ENCODE measurements at regions not wholly inside any gene's neighbourhood (a gene's known extent, or its start where the extent isn't known, plus 50 kb on each side); places are given as distances from the start of the nearest gene placed in this dataset.

DNA sequence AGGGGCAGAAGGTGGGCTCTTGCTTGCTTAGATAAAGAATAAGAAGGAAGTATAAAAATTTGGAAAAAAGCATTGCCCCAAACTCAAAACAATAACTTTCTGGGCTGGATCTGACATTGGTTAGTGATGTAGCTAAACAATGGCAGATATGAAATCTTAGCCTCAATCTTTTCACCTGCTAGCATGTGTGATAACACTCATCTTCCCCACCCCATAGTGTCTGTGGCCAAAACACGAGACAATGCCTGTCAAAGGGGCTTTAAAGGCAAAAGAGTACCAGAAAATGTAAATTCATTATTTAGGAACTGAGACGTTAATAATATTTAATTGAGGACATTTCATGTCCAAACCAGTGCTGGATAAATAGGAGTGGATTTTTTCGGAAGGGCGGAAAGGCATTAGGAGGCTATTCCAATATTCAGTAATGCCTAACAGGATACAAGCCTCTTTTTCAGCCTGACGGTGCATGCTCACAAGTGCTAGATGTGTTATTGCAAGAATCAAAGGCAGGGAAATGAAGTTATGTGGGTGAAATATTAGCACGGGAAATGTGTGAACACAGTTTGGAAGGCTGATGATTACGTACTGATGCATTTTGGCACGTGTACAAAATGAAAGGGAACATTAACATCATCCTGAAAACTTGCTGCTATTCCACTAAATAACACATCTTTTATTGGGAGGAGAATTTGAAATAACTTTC, 395.7 kb downstream of the GALR1 start:
- FAIRE-seq: no peak
- H3K27me3 ChIP-seq (ENCODE audit: control insufficient read depth in 1 of 2, insufficient read depth in 2 of 2, low read length in 2 of 2): peaks cover 0 to 9% of the 10 kb centered on the region in 2 experiments; a peak in 1 of 5 replicates
- H3K79me2 ChIP-seq (ENCODE audit: insufficient read depth, low read length): no peaks in the 10 kb centered on the region
- in situ Hi-C loops (cut with HindIII; ENCODE audit: extremely low pct_ligation_motif_present, low pct_unique_long_range_greater_than_20kb) (no loop called here), intact Hi-C loops (cut with micrococcal nuclease; ENCODE audit: unreplicated experiment) (loop anchor here (5.0 kb wide), 1 partner anchor 988 kb away; no protein-coding TSS in a partner anchor)
- no peak overlapping the region for H3K9ac ChIP-seq (ENCODE audit: insufficient read depth, low read depth, low read length)
- no peak for ATAC-seq
- H3K36me3 ChIP-seq (replicated peaks in 1 of 2; ENCODE audit: control insufficient read depth in 1 of 2, insufficient read depth in 2 of 2, low read length in 2 of 2): no peaks in the 10 kb centered on the region
- no peaks in the 10 kb centered on the region for H3K9me3 ChIP-seq (ENCODE audit: low read length)
- WGBS (ENCODE audit: low lambda C conversion rate): 13% methylated on average over 8 of the region's 8 CpGs
- no peak overlapping the region for H2AFZ ChIP-seq (ENCODE audit: low read length)
- no peak overlapping the region for H3K27ac ChIP-seq (ENCODE audit: extremely low read length, insufficient read depth, low read length)
- TF ChIP-seq TEAD2 (CRISPR knock-in tag; IDR thresholded peaks at IDR 0.05) (no peak), ZNF20 (CRISPR knock-in tag; IDR thresholded peaks at IDR 0.05) (no peak), CBFB (CRISPR knock-in tag; IDR thresholded peaks at IDR 0.05) (no peak)
- TF ChIP-seq, protein P1, sequence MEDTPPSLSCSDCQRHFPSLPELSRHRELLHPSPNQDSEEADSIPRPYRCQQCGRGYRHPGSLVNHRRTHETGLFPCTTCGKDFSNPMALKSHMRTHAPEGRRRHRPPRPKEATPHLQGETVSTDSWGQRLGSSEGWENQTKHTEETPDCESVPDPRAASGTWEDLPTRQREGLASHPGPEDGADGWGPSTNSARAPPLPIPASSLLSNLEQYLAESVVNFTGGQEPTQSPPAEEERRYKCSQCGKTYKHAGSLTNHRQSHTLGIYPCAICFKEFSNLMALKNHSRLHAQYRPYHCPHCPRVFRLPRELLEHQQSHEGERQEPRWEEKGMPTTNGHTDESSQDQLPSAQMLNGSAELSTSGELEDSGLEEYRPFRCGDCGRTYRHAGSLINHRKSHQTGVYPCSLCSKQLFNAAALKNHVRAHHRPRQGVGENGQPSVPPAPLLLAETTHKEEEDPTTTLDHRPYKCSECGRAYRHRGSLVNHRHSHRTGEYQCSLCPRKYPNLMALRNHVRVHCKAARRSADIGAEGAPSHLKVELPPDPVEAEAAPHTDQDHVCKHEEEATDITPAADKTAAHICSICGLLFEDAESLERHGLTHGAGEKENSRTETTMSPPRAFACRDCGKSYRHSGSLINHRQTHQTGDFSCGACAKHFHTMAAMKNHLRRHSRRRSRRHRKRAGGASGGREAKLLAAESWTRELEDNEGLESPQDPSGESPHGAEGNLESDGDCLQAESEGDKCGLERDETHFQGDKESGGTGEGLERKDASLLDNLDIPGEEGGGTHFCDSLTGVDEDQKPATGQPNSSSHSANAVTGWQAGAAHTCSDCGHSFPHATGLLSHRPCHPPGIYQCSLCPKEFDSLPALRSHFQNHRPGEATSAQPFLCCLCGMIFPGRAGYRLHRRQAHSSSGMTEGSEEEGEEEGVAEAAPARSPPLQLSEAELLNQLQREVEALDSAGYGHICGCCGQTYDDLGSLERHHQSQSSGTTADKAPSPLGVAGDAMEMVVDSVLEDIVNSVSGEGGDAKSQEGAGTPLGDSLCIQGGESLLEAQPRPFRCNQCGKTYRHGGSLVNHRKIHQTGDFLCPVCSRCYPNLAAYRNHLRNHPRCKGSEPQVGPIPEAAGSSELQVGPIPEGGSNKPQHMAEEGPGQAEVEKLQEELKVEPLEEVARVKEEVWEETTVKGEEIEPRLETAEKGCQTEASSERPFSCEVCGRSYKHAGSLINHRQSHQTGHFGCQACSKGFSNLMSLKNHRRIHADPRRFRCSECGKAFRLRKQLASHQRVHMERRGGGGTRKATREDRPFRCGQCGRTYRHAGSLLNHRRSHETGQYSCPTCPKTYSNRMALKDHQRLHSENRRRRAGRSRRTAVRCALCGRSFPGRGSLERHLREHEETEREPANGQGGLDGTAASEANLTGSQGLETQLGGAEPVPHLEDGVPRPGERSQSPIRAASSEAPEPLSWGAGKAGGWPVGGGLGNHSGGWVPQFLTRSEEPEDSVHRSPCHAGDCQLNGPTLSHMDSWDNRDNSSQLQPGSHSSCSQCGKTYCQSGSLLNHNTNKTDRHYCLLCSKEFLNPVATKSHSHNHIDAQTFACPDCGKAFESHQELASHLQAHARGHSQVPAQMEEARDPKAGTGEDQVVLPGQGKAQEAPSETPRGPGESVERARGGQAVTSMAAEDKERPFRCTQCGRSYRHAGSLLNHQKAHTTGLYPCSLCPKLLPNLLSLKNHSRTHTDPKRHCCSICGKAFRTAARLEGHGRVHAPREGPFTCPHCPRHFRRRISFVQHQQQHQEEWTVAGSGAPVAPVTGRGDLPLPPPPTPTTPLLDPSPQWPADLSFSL (CRISPR knock-in tag; IDR thresholded peaks at IDR 0.05): no peak
- ChIA-PET CTCF (ENCODE audit: low intra/inter-chr PET ratio, low total read pairs) (no interaction called here), POLR2A (no interaction called here)
- H3K4me3 ChIP-seq (replicated peaks in 1 of 3; ENCODE audit: insufficient read depth in 1 of 3, low read depth in 2 of 3, low read length in 3 of 3): no peak overlapping the region
- BruUV-seq (replicated peaks): no TSS peak
- H3K4me2 ChIP-seq (ENCODE audit: low read depth, low read length): no peak overlapping the region
- no peak for DNase-seq (ENCODE audit: low spot score)
- H3K4me1 ChIP-seq (ENCODE audit: insufficient read depth, low read length): no peaks in the 10 kb centered on the region
- H4K20me1 ChIP-seq (ENCODE audit: insufficient read depth, low read length): no peaks in the 10 kb centered on the region

Data from HepG2 (cell line).